ENCODE measurements at regions not wholly inside any gene's neighbourhood (a gene's known extent, or its start where the extent isn't known, plus 50 kb on each side); places are given as distances from the start of the nearest gene placed in this dataset.

- TF ChIP-seq, protein P1, sequence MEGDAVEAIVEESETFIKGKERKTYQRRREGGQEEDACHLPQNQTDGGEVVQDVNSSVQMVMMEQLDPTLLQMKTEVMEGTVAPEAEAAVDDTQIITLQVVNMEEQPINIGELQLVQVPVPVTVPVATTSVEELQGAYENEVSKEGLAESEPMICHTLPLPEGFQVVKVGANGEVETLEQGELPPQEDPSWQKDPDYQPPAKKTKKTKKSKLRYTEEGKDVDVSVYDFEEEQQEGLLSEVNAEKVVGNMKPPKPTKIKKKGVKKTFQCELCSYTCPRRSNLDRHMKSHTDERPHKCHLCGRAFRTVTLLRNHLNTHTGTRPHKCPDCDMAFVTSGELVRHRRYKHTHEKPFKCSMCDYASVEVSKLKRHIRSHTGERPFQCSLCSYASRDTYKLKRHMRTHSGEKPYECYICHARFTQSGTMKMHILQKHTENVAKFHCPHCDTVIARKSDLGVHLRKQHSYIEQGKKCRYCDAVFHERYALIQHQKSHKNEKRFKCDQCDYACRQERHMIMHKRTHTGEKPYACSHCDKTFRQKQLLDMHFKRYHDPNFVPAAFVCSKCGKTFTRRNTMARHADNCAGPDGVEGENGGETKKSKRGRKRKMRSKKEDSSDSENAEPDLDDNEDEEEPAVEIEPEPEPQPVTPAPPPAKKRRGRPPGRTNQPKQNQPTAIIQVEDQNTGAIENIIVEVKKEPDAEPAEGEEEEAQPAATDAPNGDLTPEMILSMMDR (IDR thresholded peaks at IDR 0.05), result no peak
- no peak for TF ChIP-seq POLR2A (IDR thresholded peaks at IDR 0.05)
Observed at GRCh38 chr7:79770970-79771369, 317.5 kb upstream of the MAGI2 start.
